ENCODE measurements at regions not wholly inside any gene's neighbourhood (a gene's known extent, or its start where the extent isn't known, plus 50 kb on each side); places are given as distances from the start of the nearest gene placed in this dataset.

- intact Hi-C loops (cut with micrococcal nuclease), result no loop called here
- no peaks in the 10 kb centered on the region for H3K79me2 ChIP-seq (ENCODE audit: control insufficient read depth, insufficient read depth, low read length)
- no peaks in the 10 kb centered on the region for H3K27me3 ChIP-seq (ENCODE audit: control insufficient read depth in 2 of 2, insufficient read depth in 2 of 2, low read length in 2 of 2)
- H3K9me1 ChIP-seq (replicated peaks; ENCODE audit: control insufficient read depth, extremely low read depth, insufficient read depth, low read length), result no peaks in the 10 kb centered on the region
- no peak overlapping the region for H2AFZ ChIP-seq (ENCODE audit: low read depth, low read length)
- no peak overlapping the region for H3K9ac ChIP-seq (replicated peaks; ENCODE audit: extremely low read depth, insufficient read depth, low read length)
- no peaks in the 10 kb centered on the region for H4K20me1 ChIP-seq (replicated peaks; ENCODE audit: control insufficient read depth, extremely low read depth, insufficient read depth, low read length)
- no peak for TF ChIP-seq FOS (IDR thresholded peaks at IDR 0.05; ENCODE audit: borderline replicate concordance, insufficient read depth, low read length)
- no peak for TF ChIP-seq MYC (IDR thresholded peaks at IDR 0.05; ENCODE audit: low read depth, low read length)
- TF ChIP-seq MAX (IDR thresholded peaks at IDR 0.05; ENCODE audit: insufficient read depth, insufficient read length), result no peak
- no peak for TF ChIP-seq POLR2A (IDR thresholded peaks at IDR 0.05; ENCODE audit: low read depth, low read length)
- no peak for TF ChIP-seq EZH2 (IDR thresholded peaks at IDR 0.05; ENCODE audit: borderline replicate concordance, low read depth, low read length, severe bottlenecking)
- no peak for TF ChIP-seq JUN (IDR thresholded peaks at IDR 0.05; ENCODE audit: borderline replicate concordance, insufficient read depth, insufficient read length, low read depth)
- no peak for TF ChIP-seq GATA2 (IDR thresholded peaks at IDR 0.05; ENCODE audit: insufficient read depth, insufficient read length, low read depth, low read length)
- TF ChIP-seq POLR2AphosphoS5 (IDR thresholded peaks at IDR 0.05; ENCODE audit: insufficient read depth, low read depth, low read length), result no peak
- no peak for TF ChIP-seq CTCF (IDR thresholded peaks at IDR 0.05; ENCODE audit: extremely low read depth in 1 of 2, insufficient read depth in 1 of 2, low read depth in 1 of 2, low read length in 2 of 2)
- POLR2A ChIA-PET, result no interaction called here
- H3K4me3 ChIP-seq (replicated peaks in 1 of 3; ENCODE audit: insufficient read depth in 1 of 3, low read depth in 1 of 3, low read length in 3 of 3), result no peak overlapping the region
- FAIRE-seq (no peak), DNase-seq (ENCODE audit: low read depth, low spot score) (no peak)
- CTCF ChIA-PET, result interaction anchor here (3.1 kb wide), 1 partner anchor 11 kb away, joined by 16 read pairs; no protein-coding TSS in a partner anchor
- H3K36me3 ChIP-seq (ENCODE audit: control insufficient read depth in 2 of 2, extremely low read depth in 1 of 2, insufficient read depth in 2 of 2, low read length in 2 of 2), result no peaks in the 10 kb centered on the region
- H3K4me1 ChIP-seq (ENCODE audit: control insufficient read depth, extremely low read depth, insufficient read depth, low read length), result no peaks in the 10 kb centered on the region
- no peak overlapping the region for H3K27ac ChIP-seq (ENCODE audit: insufficient read depth, low read depth, low read length)
- no peak overlapping the region for H3K4me2 ChIP-seq (ENCODE audit: insufficient read depth, low read length)
- no peaks in the 10 kb centered on the region for H3K9me3 ChIP-seq (replicated peaks; ENCODE audit: control insufficient read depth, insufficient read depth, low read length)
- dilution Hi-C loops (cut with MboI; ENCODE audit: extremely low pct_ligation_motif_present, low sequenced_read_pairs), result no loop called here
- BruUV-seq (replicated peaks), result no TSS peak
These were observed 67.3 kb upstream of the VRK1 start for GRCh38 chr14:96729889-96730288.

All from endothelial cell of umbilical vein (primary cell).